ENCODE measurements at regions not wholly inside any gene's neighbourhood (a gene's known extent, or its start where the extent isn't known, plus 50 kb on each side); places are given as distances from the start of the nearest gene placed in this dataset.

DNA sequence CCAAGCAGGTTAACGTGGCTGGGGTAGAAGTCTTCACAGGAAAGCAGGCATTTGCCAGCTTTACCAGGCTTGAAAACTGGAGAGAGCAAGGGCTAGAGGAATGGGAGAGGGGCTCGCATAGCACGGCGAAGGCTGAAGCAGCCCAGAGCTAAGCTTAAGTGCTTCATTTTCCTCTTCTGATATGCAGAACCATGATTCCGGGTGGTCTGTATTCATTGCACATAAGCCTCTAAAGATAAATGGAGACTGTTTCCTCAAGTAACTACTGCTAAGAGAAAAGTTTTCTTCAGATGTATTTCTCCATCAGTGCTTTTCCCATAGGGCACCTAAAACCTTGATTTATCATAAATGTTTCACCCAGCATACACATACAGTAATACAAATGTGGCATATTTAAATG, 414.1 kb downstream of the MLLT3 start:
- TF ChIP-seq POLR2AphosphoS5 (IDR thresholded peaks at IDR 0.05; ENCODE audit: insufficient read depth in 1 of 2, low read depth in 1 of 2) (no peak), CTCF (IDR thresholded peaks at IDR 0.05) (no peak), POLR2A (IDR thresholded peaks at IDR 0.05) (no peak)
